ENCODE measurements at regions not wholly inside any gene's neighbourhood (a gene's known extent, or its start where the extent isn't known, plus 50 kb on each side); places are given as distances from the start of the nearest gene placed in this dataset.

DNA sequence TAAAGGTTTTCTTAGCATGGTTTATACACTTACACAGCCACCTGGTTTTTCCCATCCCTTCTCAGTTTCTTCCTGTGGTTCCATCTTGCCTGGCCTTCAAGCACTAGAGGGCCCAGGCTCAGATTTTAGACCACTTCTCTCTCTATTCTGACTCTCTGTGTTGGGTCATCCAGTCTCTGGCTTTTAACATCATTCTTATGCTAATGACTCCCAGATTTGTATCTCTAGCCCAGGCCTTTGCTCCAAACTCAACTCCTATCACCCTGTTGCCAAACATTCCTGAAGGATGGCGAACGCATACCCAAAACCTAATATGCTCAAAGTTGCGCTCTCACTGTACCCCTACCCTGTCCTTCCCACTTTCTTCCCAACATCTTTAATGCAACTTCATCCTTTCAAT lies 135.1 kb downstream of the SPATA19 start:
- H3K27ac ChIP-seq (ENCODE audit: low read length), result no peak overlapping the region
- H3K27me3 ChIP-seq (ENCODE audit: control insufficient read depth, insufficient read depth, low read length), result peaks cover 5% of the 10 kb centered on the region; the same call in 1 of the 2 replicates
- H3K4me1 ChIP-seq (ENCODE audit: control insufficient read depth, insufficient read depth, low read length), result no peaks in the 10 kb centered on the region
- H3K4me3 ChIP-seq (ENCODE audit: low read depth in 2 of 2, low read length in 2 of 2), result no peak overlapping the region
- no TSS peak for BruUV-seq (replicated peaks)
- intact Hi-C loops (cut with micrococcal nuclease; ENCODE audit: unreplicated experiment), result no loop called here
- CTCF ChIA-PET, result no interaction called here
- TF ChIP-seq, protein P1, sequence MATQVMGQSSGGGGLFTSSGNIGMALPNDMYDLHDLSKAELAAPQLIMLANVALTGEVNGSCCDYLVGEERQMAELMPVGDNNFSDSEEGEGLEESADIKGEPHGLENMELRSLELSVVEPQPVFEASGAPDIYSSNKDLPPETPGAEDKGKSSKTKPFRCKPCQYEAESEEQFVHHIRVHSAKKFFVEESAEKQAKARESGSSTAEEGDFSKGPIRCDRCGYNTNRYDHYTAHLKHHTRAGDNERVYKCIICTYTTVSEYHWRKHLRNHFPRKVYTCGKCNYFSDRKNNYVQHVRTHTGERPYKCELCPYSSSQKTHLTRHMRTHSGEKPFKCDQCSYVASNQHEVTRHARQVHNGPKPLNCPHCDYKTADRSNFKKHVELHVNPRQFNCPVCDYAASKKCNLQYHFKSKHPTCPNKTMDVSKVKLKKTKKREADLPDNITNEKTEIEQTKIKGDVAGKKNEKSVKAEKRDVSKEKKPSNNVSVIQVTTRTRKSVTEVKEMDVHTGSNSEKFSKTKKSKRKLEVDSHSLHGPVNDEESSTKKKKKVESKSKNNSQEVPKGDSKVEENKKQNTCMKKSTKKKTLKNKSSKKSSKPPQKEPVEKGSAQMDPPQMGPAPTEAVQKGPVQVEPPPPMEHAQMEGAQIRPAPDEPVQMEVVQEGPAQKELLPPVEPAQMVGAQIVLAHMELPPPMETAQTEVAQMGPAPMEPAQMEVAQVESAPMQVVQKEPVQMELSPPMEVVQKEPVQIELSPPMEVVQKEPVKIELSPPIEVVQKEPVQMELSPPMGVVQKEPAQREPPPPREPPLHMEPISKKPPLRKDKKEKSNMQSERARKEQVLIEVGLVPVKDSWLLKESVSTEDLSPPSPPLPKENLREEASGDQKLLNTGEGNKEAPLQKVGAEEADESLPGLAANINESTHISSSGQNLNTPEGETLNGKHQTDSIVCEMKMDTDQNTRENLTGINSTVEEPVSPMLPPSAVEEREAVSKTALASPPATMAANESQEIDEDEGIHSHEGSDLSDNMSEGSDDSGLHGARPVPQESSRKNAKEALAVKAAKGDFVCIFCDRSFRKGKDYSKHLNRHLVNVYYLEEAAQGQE (IDR thresholded peaks at IDR 0.05; ENCODE audit: insufficient read depth in 1 of 2, low read depth in 2 of 2, low read length in 1 of 2), result no peak
- TF ChIP-seq SIN3A (IDR thresholded peaks at IDR 0.05; ENCODE audit: borderline replicate concordance, insufficient read depth, low read depth, low read length), result no peak
- no peak for TF ChIP-seq TCF7L2 (IDR thresholded peaks at IDR 0.05; ENCODE audit: low read depth, low read length)
- TF ChIP-seq POLR2AphosphoS5 (IDR thresholded peaks at IDR 0.05; ENCODE audit: low read depth, low read length), result no peak
- TF ChIP-seq, protein P2, sequence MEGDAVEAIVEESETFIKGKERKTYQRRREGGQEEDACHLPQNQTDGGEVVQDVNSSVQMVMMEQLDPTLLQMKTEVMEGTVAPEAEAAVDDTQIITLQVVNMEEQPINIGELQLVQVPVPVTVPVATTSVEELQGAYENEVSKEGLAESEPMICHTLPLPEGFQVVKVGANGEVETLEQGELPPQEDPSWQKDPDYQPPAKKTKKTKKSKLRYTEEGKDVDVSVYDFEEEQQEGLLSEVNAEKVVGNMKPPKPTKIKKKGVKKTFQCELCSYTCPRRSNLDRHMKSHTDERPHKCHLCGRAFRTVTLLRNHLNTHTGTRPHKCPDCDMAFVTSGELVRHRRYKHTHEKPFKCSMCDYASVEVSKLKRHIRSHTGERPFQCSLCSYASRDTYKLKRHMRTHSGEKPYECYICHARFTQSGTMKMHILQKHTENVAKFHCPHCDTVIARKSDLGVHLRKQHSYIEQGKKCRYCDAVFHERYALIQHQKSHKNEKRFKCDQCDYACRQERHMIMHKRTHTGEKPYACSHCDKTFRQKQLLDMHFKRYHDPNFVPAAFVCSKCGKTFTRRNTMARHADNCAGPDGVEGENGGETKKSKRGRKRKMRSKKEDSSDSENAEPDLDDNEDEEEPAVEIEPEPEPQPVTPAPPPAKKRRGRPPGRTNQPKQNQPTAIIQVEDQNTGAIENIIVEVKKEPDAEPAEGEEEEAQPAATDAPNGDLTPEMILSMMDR (IDR thresholded peaks at IDR 0.05), result no peak
- in situ Hi-C loops (cut with HindIII; ENCODE audit: low pct_unique_long_range_greater_than_20kb, low sequenced_read_pairs), result no loop called here
- DNase-seq (ENCODE audit: low read depth, low spot score), result no peak
- POLR2A ChIA-PET, result no interaction called here
- no peaks in the 10 kb centered on the region for H3K9me3 ChIP-seq (ENCODE audit: control insufficient read depth, insufficient read depth, low read depth, low read length)
- no peaks in the 10 kb centered on the region for H3K36me3 ChIP-seq (ENCODE audit: control insufficient read depth, insufficient read depth, low read length)
- no peak for ATAC-seq

DNA sequence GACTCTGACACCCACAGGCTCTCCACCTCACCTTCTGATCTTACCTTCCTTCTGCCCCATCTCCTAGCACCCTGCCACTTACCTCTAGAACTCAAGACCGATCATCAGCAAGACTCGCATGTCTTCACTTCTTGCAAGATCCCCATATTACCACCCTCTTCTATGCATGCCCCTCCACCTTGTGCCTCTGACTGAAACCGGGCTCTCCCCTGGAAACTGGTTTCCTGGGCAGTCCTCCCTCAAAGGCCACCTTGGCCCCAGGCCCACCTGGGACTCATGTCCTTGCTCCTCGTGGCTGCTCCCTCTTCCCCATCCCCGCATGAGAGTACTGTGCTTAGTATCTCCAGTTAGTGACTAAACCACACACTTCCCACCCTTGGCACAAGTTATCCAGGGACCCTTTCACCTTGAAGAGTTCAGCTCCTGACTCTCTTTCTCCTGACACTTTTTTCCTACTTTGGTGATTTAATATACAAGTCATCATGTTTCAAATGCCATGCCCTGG lies 136.7 kb downstream of the SPATA19 start:
- Histone ChIP-seq H3K4me3 (ENCODE audit: low read depth in 2 of 2, low read length in 2 of 2) (no peak overlapping the region), H3K36me3 (ENCODE audit: control insufficient read depth, insufficient read depth, low read length) (no peaks in the 10 kb centered on the region), H3K27me3 (ENCODE audit: control insufficient read depth, insufficient read depth, low read length) (peaks cover 5% of the 10 kb centered on the region; the same call in 1 of the 2 replicates), H3K27ac (ENCODE audit: low read length) (no peak overlapping the region), H3K9me3 (ENCODE audit: control insufficient read depth, insufficient read depth, low read depth, low read length) (no peaks in the 10 kb centered on the region), H3K4me1 (ENCODE audit: control insufficient read depth, insufficient read depth, low read length) (no peaks in the 10 kb centered on the region)
- BruUV-seq (replicated peaks), result no TSS peak
- intact Hi-C loops (cut with micrococcal nuclease; ENCODE audit: unreplicated experiment), result no loop called here
- in situ Hi-C loops (cut with HindIII; ENCODE audit: low pct_unique_long_range_greater_than_20kb, low sequenced_read_pairs), result no loop called here
- TF ChIP-seq SIN3A (IDR thresholded peaks at IDR 0.05; ENCODE audit: borderline replicate concordance, insufficient read depth, low read depth, low read length) (no peak), TCF7L2 (IDR thresholded peaks at IDR 0.05; ENCODE audit: low read depth, low read length) (no peak), POLR2AphosphoS5 (IDR thresholded peaks at IDR 0.05; ENCODE audit: low read depth, low read length) (no peak)
- TF ChIP-seq, protein P1 (IDR thresholded peaks at IDR 0.05; ENCODE audit: insufficient read depth in 1 of 2, low read depth in 2 of 2, low read length in 1 of 2), result no peak
- TF ChIP-seq, protein P2 (IDR thresholded peaks at IDR 0.05), result no peak
- CTCF ChIA-PET, result no interaction called here
- POLR2A ChIA-PET, result no interaction called here
- no peak for DNase-seq (ENCODE audit: low read depth, low spot score)
- ATAC-seq, result no peak

Data from Panc1 (cell line).